Loucy (cell line): ENCODE measurements at regions not wholly inside any gene's neighbourhood (a gene's known extent, or its start where the extent isn't known, plus 50 kb on each side); places are given as distances from the start of the nearest gene placed in this dataset.

Experiments
- H2AFZ ChIP-seq: fragments of 200-600 bp; sonication (generic); 2 replicates; pipeline ENCODE4 v1.6.0; 2016; ENCODE audit warnings: antibody characterized with exemption, mild to moderate bottlenecking, low read length, moderate library complexity
- H3F3A ChIP-seq: fragments of 200-600 bp; 2 replicates; pipeline ENCODE4 v1.6.0; 2016; ENCODE audit warnings: antibody characterized with exemption, low read depth, mild to moderate bottlenecking
- H3K27me3 ChIP-seq: fragments of 200-600 bp; sonication (generic); 2 replicates; pipeline ENCODE4 v1.6.1; 2014; ENCODE audit warnings: low read length, mild to moderate bottlenecking; ENCODE audit not compliant: insufficient read depth, poor library complexity, severe bottlenecking
- H3K36me3 ChIP-seq: fragments of 200-600 bp; sonication (generic); 2 replicates; pipeline ENCODE4 v1.6.1; 2016; ENCODE audit warnings: low read length; ENCODE audit not compliant: insufficient read depth
- H3K4me1 ChIP-seq: fragments of 200-600 bp; sonication (generic); 2 replicates; pipeline ENCODE4 v1.5.1; 2014; ENCODE audit warnings: low read length, mild to moderate bottlenecking; ENCODE audit not compliant: insufficient read depth, poor library complexity, severe bottlenecking
- H3K4me2 ChIP-seq: fragments of 200-600 bp; sonication (generic); 2 replicates; pipeline ENCODE4 v1.6.0; 2014; ENCODE audit warnings: antibody characterized with exemption, low read length, low read depth, mild to moderate bottlenecking; ENCODE audit not compliant: poor library complexity, severe bottlenecking
- H3K4me3 ChIP-seq: fragments of 200-600 bp; sonication (generic); 2 replicates; pipeline ENCODE4 v1.5.1; 2014; ENCODE audit warnings: low read length, mild to moderate bottlenecking, mixed read lengths; ENCODE audit not compliant: poor library complexity, severe bottlenecking
- H3K79me2 ChIP-seq: fragments of 200-600 bp; sonication (generic); 2 replicates; pipeline ENCODE4 v1.6.1; 2014; ENCODE audit warnings: low read length; ENCODE audit not compliant: insufficient read depth
- H3K9ac ChIP-seq: fragments of 200-600 bp; sonication (generic); 2 replicates; pipeline ENCODE4 v1.6.0; 2014; ENCODE audit warnings: mild to moderate bottlenecking, low read depth, low read length, moderate library complexity; ENCODE audit not compliant: poor library complexity, severe bottlenecking
- H3K9me2 ChIP-seq: fragments of 200-600 bp; sonication (generic); replicated peaks from 2 replicates; pipeline ENCODE4 v1.6.1; 2016; ENCODE audit warnings: low read depth, low read length, mixed read lengths
- H3K9me3 ChIP-seq: fragments of 200-600 bp; sonication (generic); 2 replicates; pipeline ENCODE4 v1.6.1; 2014; ENCODE audit warnings: mild to moderate bottlenecking, antibody characterized with exemption, low read length, low read depth; ENCODE audit not compliant: insufficient read depth
- H4K20me1 ChIP-seq: fragments of 200-600 bp; sonication (generic); 2 replicates; pipeline ENCODE4 v1.6.0; 2014; ENCODE audit warnings: antibody characterized with exemption, low read length, mild to moderate bottlenecking; ENCODE audit not compliant: insufficient read depth, poor library complexity, severe bottlenecking
- EZH2phosphoT487 ChIP-seq: fragments of 200-600 bp; IDR thresholded peaks from 2 replicates; pipeline ENCODE4 v1.6.1; 2018; ENCODE audit warnings: antibody characterized with exemption, mild to moderate bottlenecking, moderate library complexity, borderline replicate concordance
- TF ChIP-seq, protein P1 (sequence below): fragments of 200-600 bp; sonication (generic); conservative IDR thresholded peaks from 2 replicates; pipeline ENCODE4 v1.5.1; 2014; ENCODE audit warnings: mild to moderate bottlenecking, antibody characterized with exemption, low read length

DNA sequence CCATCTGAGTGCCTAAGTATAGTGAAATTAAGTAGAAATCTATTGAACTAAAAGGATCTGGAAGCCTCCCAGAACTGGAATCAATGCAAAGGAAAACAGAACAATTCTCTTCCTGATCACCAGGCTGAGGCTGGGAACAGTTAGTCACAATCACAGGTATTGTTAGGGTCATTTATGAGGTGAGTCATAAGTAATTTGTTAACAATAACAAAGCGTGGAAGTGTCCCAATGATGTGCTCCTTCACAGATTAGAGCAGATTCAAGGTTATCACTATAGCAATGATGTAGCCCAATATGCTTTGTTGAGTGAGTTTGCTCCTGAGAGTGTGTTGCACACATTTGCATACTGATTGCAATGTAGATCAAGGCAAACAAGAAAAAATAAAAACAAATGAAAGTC lies 228.1 kb downstream of the ZNF674 start:
- peaks cover 23% of the 10 kb centered on the region for H3K4me1 ChIP-seq
- no peaks in the 10 kb centered on the region for H3K27me3 ChIP-seq
- no peak overlapping the region for H2AFZ ChIP-seq
- TF ChIP-seq, protein P1, sequence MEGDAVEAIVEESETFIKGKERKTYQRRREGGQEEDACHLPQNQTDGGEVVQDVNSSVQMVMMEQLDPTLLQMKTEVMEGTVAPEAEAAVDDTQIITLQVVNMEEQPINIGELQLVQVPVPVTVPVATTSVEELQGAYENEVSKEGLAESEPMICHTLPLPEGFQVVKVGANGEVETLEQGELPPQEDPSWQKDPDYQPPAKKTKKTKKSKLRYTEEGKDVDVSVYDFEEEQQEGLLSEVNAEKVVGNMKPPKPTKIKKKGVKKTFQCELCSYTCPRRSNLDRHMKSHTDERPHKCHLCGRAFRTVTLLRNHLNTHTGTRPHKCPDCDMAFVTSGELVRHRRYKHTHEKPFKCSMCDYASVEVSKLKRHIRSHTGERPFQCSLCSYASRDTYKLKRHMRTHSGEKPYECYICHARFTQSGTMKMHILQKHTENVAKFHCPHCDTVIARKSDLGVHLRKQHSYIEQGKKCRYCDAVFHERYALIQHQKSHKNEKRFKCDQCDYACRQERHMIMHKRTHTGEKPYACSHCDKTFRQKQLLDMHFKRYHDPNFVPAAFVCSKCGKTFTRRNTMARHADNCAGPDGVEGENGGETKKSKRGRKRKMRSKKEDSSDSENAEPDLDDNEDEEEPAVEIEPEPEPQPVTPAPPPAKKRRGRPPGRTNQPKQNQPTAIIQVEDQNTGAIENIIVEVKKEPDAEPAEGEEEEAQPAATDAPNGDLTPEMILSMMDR = no peak
- H3K36me3 ChIP-seq = no peaks in the 10 kb centered on the region
- H3K9me3 ChIP-seq = no peaks in the 10 kb centered on the region
- no peak overlapping the region for H3K9ac ChIP-seq
- H4K20me1 ChIP-seq = no peaks in the 10 kb centered on the region
- H3F3A ChIP-seq = no peaks in the 10 kb centered on the region
- no peak overlapping the region for H3K4me3 ChIP-seq
- H3K79me2 ChIP-seq = no peaks in the 10 kb centered on the region
- H3K9me2 ChIP-seq = no peaks in the 10 kb centered on the region
- no peak overlapping the region for H3K4me2 ChIP-seq

DNA sequence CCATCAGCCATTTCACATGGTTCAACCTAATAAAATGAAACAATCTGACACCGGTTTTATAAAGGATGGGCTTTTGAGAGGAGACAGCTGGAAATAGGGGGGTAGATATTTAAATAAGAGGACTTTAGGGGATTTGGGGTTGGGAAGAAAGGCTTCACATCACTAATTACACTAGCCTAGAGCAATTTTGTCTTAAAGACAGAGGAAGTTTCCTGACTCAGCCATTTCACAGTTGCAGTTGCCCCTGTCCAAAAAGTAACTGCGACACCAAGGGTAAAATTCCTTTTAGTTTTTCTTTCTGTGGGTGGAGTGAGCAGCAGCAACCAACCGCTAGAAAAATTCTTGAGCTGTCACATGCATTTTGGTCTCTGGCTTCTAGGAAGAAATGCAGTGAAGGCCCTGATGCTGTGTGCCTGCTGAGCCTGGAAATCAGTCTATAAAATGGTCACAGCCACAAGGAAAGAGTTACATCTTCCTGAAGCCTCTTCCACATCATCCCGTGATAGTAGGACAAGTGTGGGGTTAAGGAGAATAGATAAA lies 233.6 kb downstream of the ZNF674 start:
- H3K27me3 ChIP-seq = no peaks in the 10 kb centered on the region
- H4K20me1 ChIP-seq = no peaks in the 10 kb centered on the region
- no peak overlapping the region for H3K4me3 ChIP-seq
- H3K4me2 ChIP-seq = no peak overlapping the region
- TF ChIP-seq, protein P1 = no peak
- TF ChIP-seq EZH2phosphoT487 = no peak
- H3F3A ChIP-seq = no peaks in the 10 kb centered on the region
- H3K9ac ChIP-seq = no peak overlapping the region
- H3K9me3 ChIP-seq = no peaks in the 10 kb centered on the region
- H3K9me2 ChIP-seq = no peaks in the 10 kb centered on the region
- H3K36me3 ChIP-seq = no peaks in the 10 kb centered on the region
- no peaks in the 10 kb centered on the region for H3K4me1 ChIP-seq
- H3K79me2 ChIP-seq = no peaks in the 10 kb centered on the region
- H2AFZ ChIP-seq = peak overlapping the region; percentile 60; the same call in 1 of the 2 replicates

DNA sequence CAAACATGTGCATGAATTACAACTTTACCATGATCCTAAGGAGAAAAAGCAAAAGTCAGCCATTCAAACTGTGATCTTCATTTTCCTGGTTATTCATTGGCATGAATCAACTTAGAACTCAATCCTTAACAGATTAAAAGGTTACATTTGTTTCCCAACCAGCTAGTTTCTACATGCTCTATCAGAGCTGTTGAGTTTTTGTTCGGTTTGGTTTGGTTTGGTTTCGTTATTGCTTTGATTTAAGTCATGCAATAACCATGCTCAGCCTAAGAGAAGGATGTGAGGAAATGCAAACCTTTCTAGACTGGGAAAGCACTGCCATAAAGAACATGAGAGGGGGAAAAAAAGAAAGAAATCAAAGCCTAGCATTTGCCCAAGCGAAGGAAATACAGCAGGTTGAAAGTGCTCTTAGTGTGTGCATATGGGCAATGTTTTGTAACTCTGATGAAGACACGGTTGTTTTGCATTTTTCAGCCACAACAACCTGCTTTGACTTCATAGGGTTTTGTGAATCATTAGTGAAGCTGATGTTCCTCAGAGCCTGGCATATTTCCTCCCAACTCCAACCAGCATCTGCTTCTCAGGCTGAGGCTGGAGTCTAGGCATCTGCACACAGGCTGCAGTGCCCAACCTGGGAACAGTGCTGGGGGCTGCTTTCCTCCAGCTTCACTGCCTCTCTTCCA lies 234.3 kb downstream of the ZNF674 start:
- Histone ChIP-seq H3K9ac (no peak overlapping the region), H3F3A (no peaks in the 10 kb centered on the region), H3K9me3 (no peaks in the 10 kb centered on the region), H3K4me1 (no peaks in the 10 kb centered on the region), H3K4me2 (no peak overlapping the region), H3K4me3 (no peak overlapping the region), H3K27me3 (no peaks in the 10 kb centered on the region), H3K9me2 (no peaks in the 10 kb centered on the region), H4K20me1 (no peaks in the 10 kb centered on the region), H3K79me2 (no peaks in the 10 kb centered on the region), H3K36me3 (no peaks in the 10 kb centered on the region), H2AFZ (0 out of 2 replicates have a peak overlapping the region, but pooled peaks have one; percentile 49)
- TF ChIP-seq, protein P1 = no peak
- no peak for TF ChIP-seq EZH2phosphoT487
